ENCODE measurements at regions not wholly inside any gene's neighbourhood (a gene's known extent, or its start where the extent isn't known, plus 50 kb on each side); places are given as distances from the start of the nearest gene placed in this dataset.

- TF ChIP-seq CTCF (IDR thresholded peaks at IDR 0.05 in 4 of 5, conservative IDR thresholded peaks at IDR 0.05 in 1 of 5) (no peak), POLR2A (IDR thresholded peaks at IDR 0.05) (no peak)
Measured at GRCh38 chr6:164168595-164168994, 754.1 kb downstream of the QKI start.

Measured in gastrocnemius medialis (tissue), 4 donors.